ENCODE measurements at regions not wholly inside any gene's neighbourhood (a gene's known extent, or its start where the extent isn't known, plus 50 kb on each side); places are given as distances from the start of the nearest gene placed in this dataset.

DNA sequence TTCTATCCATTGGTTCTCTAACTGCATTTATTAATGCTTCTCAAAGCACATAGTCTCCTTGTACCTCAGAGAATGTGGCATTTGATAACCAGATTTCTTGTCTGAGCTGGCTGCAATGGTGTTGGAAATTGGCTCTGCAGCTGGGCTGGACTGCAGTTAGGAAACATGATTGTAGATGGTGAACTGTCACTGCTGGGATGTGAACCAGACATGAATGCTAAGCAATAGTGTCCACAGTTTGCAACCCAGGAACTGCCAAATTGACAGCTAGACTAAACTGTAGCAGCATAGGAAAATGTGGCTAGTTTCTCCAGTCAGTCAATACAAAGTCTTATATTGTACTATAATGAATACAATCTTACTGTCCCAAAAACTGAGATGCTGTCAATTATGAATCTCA lies 656.6 kb upstream of the GOLIM4 start:
- TF ChIP-seq POLR2A (IDR thresholded peaks at IDR 0.05): no peak
- TF ChIP-seq, protein P1, sequence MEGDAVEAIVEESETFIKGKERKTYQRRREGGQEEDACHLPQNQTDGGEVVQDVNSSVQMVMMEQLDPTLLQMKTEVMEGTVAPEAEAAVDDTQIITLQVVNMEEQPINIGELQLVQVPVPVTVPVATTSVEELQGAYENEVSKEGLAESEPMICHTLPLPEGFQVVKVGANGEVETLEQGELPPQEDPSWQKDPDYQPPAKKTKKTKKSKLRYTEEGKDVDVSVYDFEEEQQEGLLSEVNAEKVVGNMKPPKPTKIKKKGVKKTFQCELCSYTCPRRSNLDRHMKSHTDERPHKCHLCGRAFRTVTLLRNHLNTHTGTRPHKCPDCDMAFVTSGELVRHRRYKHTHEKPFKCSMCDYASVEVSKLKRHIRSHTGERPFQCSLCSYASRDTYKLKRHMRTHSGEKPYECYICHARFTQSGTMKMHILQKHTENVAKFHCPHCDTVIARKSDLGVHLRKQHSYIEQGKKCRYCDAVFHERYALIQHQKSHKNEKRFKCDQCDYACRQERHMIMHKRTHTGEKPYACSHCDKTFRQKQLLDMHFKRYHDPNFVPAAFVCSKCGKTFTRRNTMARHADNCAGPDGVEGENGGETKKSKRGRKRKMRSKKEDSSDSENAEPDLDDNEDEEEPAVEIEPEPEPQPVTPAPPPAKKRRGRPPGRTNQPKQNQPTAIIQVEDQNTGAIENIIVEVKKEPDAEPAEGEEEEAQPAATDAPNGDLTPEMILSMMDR (IDR thresholded peaks at IDR 0.05): no peak
- no peak for TF ChIP-seq EP300 (IDR thresholded peaks at IDR 0.05)

Data from ovary (tissue), 3 donors.